ENCODE measurements at regions not wholly inside any gene's neighbourhood (a gene's known extent, or its start where the extent isn't known, plus 50 kb on each side); places are given as distances from the start of the nearest gene placed in this dataset.

- no peaks in the 10 kb centered on the region for H3K9me3 ChIP-seq (ENCODE audit: control insufficient read depth in 4 of 4, low read length in 3 of 4)
- TF ChIP-seq FOXA2 (IDR thresholded peaks at IDR 0.05): no peak
- no peak for TF ChIP-seq FOXA1 (IDR thresholded peaks at IDR 0.05)
- TF ChIP-seq GABPA (IDR thresholded peaks at IDR 0.05 in 1 of 2, conservative IDR thresholded peaks at IDR 0.05 in 1 of 2): no peak
- TF ChIP-seq RXRA (IDR thresholded peaks at IDR 0.05): no peak
- TF ChIP-seq ZBTB33 (IDR thresholded peaks at IDR 0.05): no peak
- TF ChIP-seq CTCF (IDR thresholded peaks at IDR 0.05; ENCODE audit: low read depth, low read length, missing input control): no peak
- no peak for TF ChIP-seq YY1 (IDR thresholded peaks at IDR 0.05)
- TF ChIP-seq ATF3 (IDR thresholded peaks at IDR 0.05): no peak
- no peak for TF ChIP-seq MAX (IDR thresholded peaks at IDR 0.05)
- no peak for TF ChIP-seq REST (IDR thresholded peaks at IDR 0.05)
- H3K36me3 ChIP-seq (ENCODE audit: control insufficient read depth in 4 of 4, insufficient read depth in 3 of 4, low read depth in 1 of 4, low read length in 3 of 4): no peaks in the 10 kb centered on the region
- no peak overlapping the region for H3K9ac ChIP-seq (ENCODE audit: low read depth in 1 of 2, low read length in 2 of 2)
- 84% methylated on average over 2 of the region's 2 CpGs for WGBS
- no peak overlapping the region for H3K27ac ChIP-seq (ENCODE audit: low read depth in 1 of 2, low read length in 2 of 2)
- no peak overlapping the region for H3K4me3 ChIP-seq (ENCODE audit: low read depth in 1 of 3, low read length in 3 of 3)
- no peaks in the 10 kb centered on the region for H3K27me3 ChIP-seq (ENCODE audit: control insufficient read depth in 4 of 4, insufficient read depth in 4 of 4, low read length in 3 of 4)
- H3K4me1 ChIP-seq (ENCODE audit: control insufficient read depth in 4 of 4, insufficient read depth in 4 of 4, low read length in 3 of 4): no peaks in the 10 kb centered on the region
- DNase-seq (ENCODE audit: low spot score): no peak
These were observed 884.2 kb downstream of the GLUD2 start for GRCh38 chrX:121931567-121931966.

- Histone ChIP-seq H3K9ac (ENCODE audit: low read depth in 1 of 2, low read length in 2 of 2) (no peak overlapping the region), H3K9me3 (ENCODE audit: control insufficient read depth in 4 of 4, low read length in 3 of 4) (no peaks in the 10 kb centered on the region), H3K4me1 (ENCODE audit: control insufficient read depth in 4 of 4, insufficient read depth in 4 of 4, low read length in 3 of 4) (no peaks in the 10 kb centered on the region), H3K36me3 (ENCODE audit: control insufficient read depth in 4 of 4, insufficient read depth in 3 of 4, low read depth in 1 of 4, low read length in 3 of 4) (no peaks in the 10 kb centered on the region), H3K4me3 (ENCODE audit: low read depth in 1 of 3, low read length in 3 of 3) (no peak overlapping the region), H3K27me3 (ENCODE audit: control insufficient read depth in 4 of 4, insufficient read depth in 4 of 4, low read length in 3 of 4) (no peaks in the 10 kb centered on the region), H3K27ac (ENCODE audit: low read depth in 1 of 2, low read length in 2 of 2) (no peak overlapping the region)
- 65% methylated on average over 2 of the region's 2 CpGs for WGBS
- DNase-seq (ENCODE audit: low spot score): no peak
- TF ChIP-seq HNF4A (conservative IDR thresholded peaks at IDR 0.05) (no peak), YY1 (IDR thresholded peaks at IDR 0.05) (no peak), FOXA1 (IDR thresholded peaks at IDR 0.05) (no peak), SP1 (IDR thresholded peaks at IDR 0.05) (no peak), JUND (IDR thresholded peaks at IDR 0.05) (no peak), RXRA (IDR thresholded peaks at IDR 0.05) (no peak), HNF4G (IDR thresholded peaks at IDR 0.05) (no peak), NR2F2 (IDR thresholded peaks at IDR 0.05) (no peak)
These were observed 885.3 kb downstream of the GLUD2 start for GRCh38 chrX:121932688-121933087.
